ENCODE measurements at regions not wholly inside any gene's neighbourhood (a gene's known extent, or its start where the extent isn't known, plus 50 kb on each side); places are given as distances from the start of the nearest gene placed in this dataset.
A peak's percentile ranks its signal among the peaks of the same experiment; 100 is the strongest.

DNA sequence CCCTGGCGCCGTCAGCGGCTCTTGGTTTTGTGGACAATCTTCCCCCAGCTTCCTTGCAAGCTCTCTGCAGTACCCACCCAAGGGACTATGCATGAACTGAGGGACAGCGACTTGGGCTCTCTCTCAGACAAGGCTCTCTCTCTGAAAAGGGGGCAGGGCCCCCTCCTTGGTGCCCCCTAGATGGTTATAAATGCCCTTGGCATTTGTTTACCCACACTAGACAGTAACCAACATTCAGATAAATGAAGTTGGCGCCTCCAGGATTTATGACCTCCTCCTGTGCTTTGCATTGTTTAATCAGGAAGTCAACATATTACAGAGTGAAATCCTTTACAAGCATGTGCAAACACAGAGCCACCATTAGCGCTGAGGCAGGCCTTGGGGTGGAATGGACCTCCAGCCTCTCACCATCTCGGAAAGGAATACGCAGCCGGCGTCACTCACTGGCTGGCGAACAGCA lies 547.4 kb upstream of the ID2 start:
- H3K27ac ChIP-seq, result no peak overlapping the region
- no peak overlapping the region for H3K4me3 ChIP-seq
- H3K4me2 ChIP-seq, result no peak overlapping the region
- 0 out of 3 replicates have a peak, but pooled peaks cover 4% of the 10 kb centered on the region for H3K9me3 ChIP-seq
- POLR2A ChIA-PET, result no interaction called here
- DNase-seq (ENCODE audit: low read depth in 1 of 2, low spot score in 1 of 2), result no peak
- H3K4me1 ChIP-seq, result no peaks in the 10 kb centered on the region
- WGBS (ENCODE audit: missing lambda C conversion rate), result 70% methylated on average over 11 of the region's 11 CpGs
- 0 out of 6 replicates have a peak, but pooled peaks of 1 of the 2 experiments have one; percentile 20 for ATAC-seq
- CTCF ChIA-PET, result no interaction called here
- no peak for FAIRE-seq
- TF ChIP-seq FOSB (CRISPR knock-in tag; IDR thresholded peaks at IDR 0.05), result no peak
- no peak for TF ChIP-seq USF2 (IDR thresholded peaks at IDR 0.05)
- TF ChIP-seq KDM5A (IDR thresholded peaks at IDR 0.05), result no peak
- TF ChIP-seq ZFP36 (IDR thresholded peaks at IDR 0.05; ENCODE audit: borderline replicate concordance, partially characterized antibody), result no peak
- no peak for TF ChIP-seq NR3C1 (IDR thresholded peaks at IDR 0.05)
- no peak for TF ChIP-seq ZNF302 (CRISPR knock-in tag; IDR thresholded peaks at IDR 0.05)
- TF ChIP-seq, protein P1, sequence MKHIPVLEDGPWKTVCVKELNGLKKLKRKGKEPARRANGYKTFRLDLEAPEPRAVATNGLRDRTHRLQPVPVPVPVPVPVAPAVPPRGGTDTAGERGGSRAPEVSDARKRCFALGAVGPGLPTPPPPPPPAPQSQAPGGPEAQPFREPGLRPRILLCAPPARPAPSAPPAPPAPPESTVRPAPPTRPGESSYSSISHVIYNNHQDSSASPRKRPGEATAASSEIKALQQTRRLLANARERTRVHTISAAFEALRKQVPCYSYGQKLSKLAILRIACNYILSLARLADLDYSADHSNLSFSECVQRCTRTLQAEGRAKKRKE (CRISPR knock-in tag; IDR thresholded peaks at IDR 0.05; ENCODE audit: low read depth), result no peak
- no peak for TF ChIP-seq KDM1A (IDR thresholded peaks at IDR 0.05; ENCODE audit: low read depth)
- no peak for TF ChIP-seq POLR2AphosphoS2 (conservative IDR thresholded peaks at IDR 0.05; ENCODE audit: low read length)
- no peak for TF ChIP-seq CHD4 (IDR thresholded peaks at IDR 0.05; ENCODE audit: borderline replicate concordance)
- TF ChIP-seq, protein P2, sequence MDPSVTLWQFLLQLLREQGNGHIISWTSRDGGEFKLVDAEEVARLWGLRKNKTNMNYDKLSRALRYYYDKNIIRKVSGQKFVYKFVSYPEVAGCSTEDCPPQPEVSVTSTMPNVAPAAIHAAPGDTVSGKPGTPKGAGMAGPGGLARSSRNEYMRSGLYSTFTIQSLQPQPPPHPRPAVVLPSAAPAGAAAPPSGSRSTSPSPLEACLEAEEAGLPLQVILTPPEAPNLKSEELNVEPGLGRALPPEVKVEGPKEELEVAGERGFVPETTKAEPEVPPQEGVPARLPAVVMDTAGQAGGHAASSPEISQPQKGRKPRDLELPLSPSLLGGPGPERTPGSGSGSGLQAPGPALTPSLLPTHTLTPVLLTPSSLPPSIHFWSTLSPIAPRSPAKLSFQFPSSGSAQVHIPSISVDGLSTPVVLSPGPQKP (IDR thresholded peaks at IDR 0.05; ENCODE audit: low read depth, low read length), result no peak

DNA sequence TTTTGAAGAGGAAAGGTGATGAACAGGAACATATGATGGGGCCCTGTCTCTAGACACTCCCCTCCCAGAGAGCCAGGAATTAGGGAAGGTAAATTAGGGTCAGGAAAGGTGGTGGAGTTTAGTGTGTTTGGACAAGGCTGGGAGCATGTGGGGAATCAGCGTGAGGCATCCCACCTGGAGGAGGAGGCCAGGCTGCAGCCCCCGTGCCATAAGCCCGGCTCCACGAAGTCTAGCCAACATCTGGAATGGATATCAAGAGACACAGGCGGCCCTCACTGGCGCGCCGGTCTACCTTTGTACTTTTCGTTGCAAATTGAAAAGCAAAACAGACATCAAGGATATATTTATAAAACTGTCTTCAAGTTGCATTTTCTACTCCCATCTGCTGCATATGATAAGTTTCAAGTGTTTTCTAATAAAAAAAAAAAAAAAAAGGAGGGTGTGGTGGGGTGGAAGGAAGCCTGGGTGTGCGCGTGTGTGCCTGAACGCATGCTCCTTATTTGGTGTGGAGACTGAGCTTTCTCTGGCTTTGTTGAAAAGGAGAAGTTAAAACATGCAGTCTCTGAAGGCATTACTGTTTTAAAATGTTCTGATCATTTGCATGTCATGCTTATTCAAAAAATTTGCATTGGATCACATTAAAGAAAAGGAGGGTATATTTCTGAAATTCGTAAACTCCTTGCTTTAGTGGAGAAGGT lies 546.7 kb upstream of the ID2 start:
- POLR2A ChIA-PET, result no interaction called here
- CTCF ChIA-PET, result interaction anchor here (0.5 to 0.6 kb wide), 2 partner anchors 405 to 1302 kb away, joined by 3 read pairs; no protein-coding TSS in a partner anchor
- H3K4me2 ChIP-seq, result no peak overlapping the region
- no peak overlapping the region for H3K4me3 ChIP-seq
- DNase-seq (ENCODE audit: low read depth in 1 of 2, low spot score in 1 of 2), result no peak
- H3K4me1 ChIP-seq, result no peaks in the 10 kb centered on the region
- ATAC-seq, result no peak
- FAIRE-seq, result no peak
- no peak overlapping the region for H3K27ac ChIP-seq
- H3K9me3 ChIP-seq, result 0 out of 3 replicates have a peak, but pooled peaks cover 4% of the 10 kb centered on the region
- WGBS (ENCODE audit: missing lambda C conversion rate), result 83% methylated on average over 13 of the region's 13 CpGs
- TF ChIP-seq TFCP2L1 (CRISPR knock-in tag; IDR thresholded peaks at IDR 0.05), result no peak
- no peak for TF ChIP-seq POLR2AphosphoS2 (conservative IDR thresholded peaks at IDR 0.05; ENCODE audit: low read length)
- no peak for TF ChIP-seq BHLHE40 (IDR thresholded peaks at IDR 0.05; ENCODE audit: low read depth, low read length)
- TF ChIP-seq ZFP36 (IDR thresholded peaks at IDR 0.05; ENCODE audit: borderline replicate concordance, partially characterized antibody), result no peak
- TF ChIP-seq REST (IDR thresholded peaks at IDR 0.05), result no peak
- TF ChIP-seq, protein P2 (IDR thresholded peaks at IDR 0.05; ENCODE audit: low read depth, low read length), result no peak
- TF ChIP-seq ESRRA (IDR thresholded peaks at IDR 0.05; ENCODE audit: borderline replicate concordance, low read length), result no peak
- no peak for TF ChIP-seq HEYL (CRISPR knock-in tag; IDR thresholded peaks at IDR 0.05)
- TF ChIP-seq SREBF2 (IDR thresholded peaks at IDR 0.05), result no peak
- no peak for TF ChIP-seq KDM1A (IDR thresholded peaks at IDR 0.05; ENCODE audit: low read depth)
- no peak for TF ChIP-seq RNF2 (IDR thresholded peaks at IDR 0.05; ENCODE audit: borderline replicate concordance, low read depth)
- TF ChIP-seq EHMT2 (IDR thresholded peaks at IDR 0.05; ENCODE audit: low read depth), result no peak
- TF ChIP-seq MAZ (IDR thresholded peaks at IDR 0.05; ENCODE audit: borderline replicate concordance, low read depth, low read length), result no peak
- no peak for TF ChIP-seq NFE2L2 (conservative IDR thresholded peaks at IDR 0.05; ENCODE audit: low read length)
- TF ChIP-seq RFX5 (IDR thresholded peaks at IDR 0.05), result no peak
- no peak for TF ChIP-seq HMGXB4 (CRISPR knock-in tag; IDR thresholded peaks at IDR 0.05; ENCODE audit: borderline replicate concordance)
- no peak for TF ChIP-seq CBX2 (IDR thresholded peaks at IDR 0.05; ENCODE audit: borderline replicate concordance, low read depth)
